K562 (cell line): ENCODE measurements at regions not wholly inside any gene's neighbourhood (a gene's known extent, or its start where the extent isn't known, plus 50 kb on each side); places are given as distances from the start of the nearest gene placed in this dataset.

Experiments
- CEBPZ ChIP-seq: fragments of 150-350 bp; IDR thresholded peaks from 2 replicates; pipeline ENCODE4 v1.6.1; 2014; ENCODE audit warnings: low read depth, mild to moderate bottlenecking, low read length, borderline replicate concordance
- CHD2 ChIP-seq: IDR thresholded peaks from 2 replicates; pipeline ENCODE4 v1.6.1; 2011; ENCODE audit warnings: low read depth, low read length
- CTCF ChIP-seq, 3 experiments: IDR thresholded peaks in 2 of 3; conservative IDR thresholded peaks in 1 of 3; 2 replicates each; pipeline ENCODE4 v1.5.1; 2011 to 2012; ENCODE audit warnings: low read length in 3 of 3, mild to moderate bottlenecking in 3 of 3, control low read depth in 2 of 3, improper control_type of control experiment in 1 of 3, inconsistent platforms in 1 of 3, low read depth in 1 of 3, mixed read lengths in 1 of 3, moderate library complexity in 1 of 3; ENCODE audit not compliant: insufficient read depth in 2 of 3
- EZH2 ChIP-seq: IDR thresholded peaks from 2 replicates; pipeline ENCODE4 v1.6.1; 2012; ENCODE audit warnings: low read depth, mild to moderate bottlenecking, inconsistent platforms, low read length, borderline replicate concordance
- JUN ChIP-seq, 2 experiments: sonication (generic) in 1 of 2; formaldehyde crosslinking in 1 of 2; IDR thresholded peaks; 2 replicates each; pipeline versions ENCODE4 v1.6.1 to v1.8.0; 2012 to 2022; ENCODE audit warnings: borderline replicate concordance in 2 of 2, mild to moderate bottlenecking in 2 of 2, improper control_type of control experiment in 1 of 2, low read depth in 1 of 2, low read length in 1 of 2, missing genetic modification reagents in 1 of 2
- USF2 ChIP-seq: sonication (generic); formaldehyde crosslinking; IDR thresholded peaks from 2 replicates; pipeline ENCODE4 v1.5.0; 2020; ENCODE audit warnings: missing genetic modification reagents
- ZBTB7A ChIP-seq: IDR thresholded peaks from 2 replicates; pipeline ENCODE4 v1.6.1; 2011; ENCODE audit warnings: low read depth, mild to moderate bottlenecking, low read length, moderate library complexity, borderline replicate concordance; ENCODE audit not compliant: control insufficient read depth
- ZNF143 ChIP-seq: sonication (generic); formaldehyde crosslinking; IDR thresholded peaks from 2 replicates; pipeline ENCODE4 v1.9.0; 2022; ENCODE audit warnings: mild to moderate bottlenecking, missing genetic modification reagents
- ZNF655 ChIP-seq: fragments of 250-450 bp; sonication (Bioruptor Pico); IDR thresholded peaks from 2 replicates; pipeline ENCODE4 v1.5.0; 2021

GRCh38 chr5:107157809-107158208 lies 512.9 kb downstream of the EFNA5 start:
- TF ChIP-seq ZNF143 (CRISPR knock-in tag) (no peak), ZNF655 (CRISPR knock-in tag) (no peak), USF2 (CRISPR knock-in tag) (no peak), CHD2 (no peak), CEBPZ (no peak), JUN (IDR thresholded peaks at IDR 0.05; ENCODE audit: borderline replicate concordance, low read depth, low read length) (no peak), JUN (CRISPR knock-in tag; IDR thresholded peaks at IDR 0.05; ENCODE audit: borderline replicate concordance) (no peak), ZBTB7A (no peak), CTCF (IDR thresholded peaks at IDR 0.05 in 2 of 3, conservative IDR thresholded peaks at IDR 0.05 in 1 of 3; ENCODE audit: insufficient read depth in 2 of 3, low read depth in 1 of 3, low read length in 3 of 3) (no peak), EZH2 (no peak)
